Activated naive CD4-positive, alpha-beta T cell treated with anti-CD3 and anti-CD28 coated beads, Interleukin-2, amount 50 U/mL, for 72 hours (primary cell): ENCODE measurements at regions not wholly inside any gene's neighbourhood (a gene's known extent, or its start where the extent isn't known, plus 50 kb on each side); places are given as distances from the start of the nearest gene placed in this dataset.
"Not testable (repeated sequence)": the region's sequence is repeated elsewhere in the genome, so short reads cannot be mapped to it uniquely, and the experiment has no call there.

Experiments
- ATAC-seq, 2 donors: fragments of 150-1000 bp; cut with Tn5 transposase; 2 replicates each; pipeline ENCODE4 v1.10.0; 2021; ENCODE audit warnings: mild to moderate bottlenecking in 2 of 2, moderate library complexity in 2 of 2
- DNase-seq, 2 donors: peaks; one replicate each; pipeline ENCODE4 v3.0.0; 2021 to 2022; ENCODE audit warnings: low spot score in 2 of 2
- H3K27ac Mint-ChIP-seq, 2 donors: one replicate each; pipeline ENCODE4 v1.8.0; 2022; ENCODE audit warnings: mild to moderate bottlenecking in 2 of 2, mixed read lengths in 2 of 2
- H3K36me3 Mint-ChIP-seq, 2 donors: one replicate each; pipeline ENCODE4 v1.8.0; 2022; ENCODE audit warnings: mixed read lengths in 2 of 2
- H3K9me3 Mint-ChIP-seq, 2 donors: one replicate each; pipeline ENCODE4 v1.8.0; 2022; ENCODE audit warnings: mixed read lengths in 2 of 2

DNA sequence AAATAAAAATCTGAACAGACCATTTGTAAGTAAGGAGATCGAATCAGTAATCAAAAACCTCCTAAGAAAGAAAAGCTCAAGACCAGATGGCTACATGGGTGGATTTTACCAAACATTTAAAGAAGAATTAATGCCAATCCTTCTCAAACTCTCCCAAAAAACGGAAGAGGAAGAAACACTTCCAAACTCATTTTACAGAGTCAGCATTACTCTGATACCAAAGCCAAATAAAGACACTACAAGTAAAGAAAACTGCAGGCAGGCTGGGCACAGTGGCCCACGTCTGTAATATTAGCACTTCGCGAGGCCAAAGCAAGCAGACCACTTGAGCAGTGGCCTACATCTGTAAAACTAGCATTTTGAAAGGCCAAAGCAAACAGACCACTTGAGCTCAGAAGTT, 159.8 kb downstream of the DPY19L2 start:
- no peaks in the 10 kb centered on the region for H3K36me3 Mint-ChIP-seq
- H3K27ac Mint-ChIP-seq: no peak overlapping the region
- no peak for DNase-seq
- H3K9me3 Mint-ChIP-seq: peaks cover 8 to 16% of the 10 kb centered on the region in 2 donors
- ATAC-seq: no peak

DNA sequence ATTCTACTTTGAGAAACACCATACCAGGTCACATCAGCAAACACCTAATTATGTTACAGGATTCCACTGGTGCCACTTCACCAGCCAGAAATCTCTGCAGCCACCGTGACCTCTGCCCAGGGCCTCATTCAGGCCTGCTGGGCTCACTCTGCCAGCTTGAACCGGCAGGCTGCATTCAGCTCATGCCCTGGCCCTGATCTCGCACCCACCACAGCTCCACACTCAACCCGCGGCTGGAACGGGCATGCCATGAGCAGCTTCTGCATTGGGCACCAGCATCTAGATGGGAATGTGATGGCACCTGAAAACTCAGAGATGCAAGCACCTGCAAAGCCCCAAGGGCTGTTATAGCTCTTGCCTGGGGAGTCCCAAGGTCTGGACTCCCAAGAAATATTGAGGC, 168.7 kb downstream of the DPY19L2 start:
- Mint-ChIP-seq H3K27ac (no peak overlapping the region), H3K36me3 (no peaks in the 10 kb centered on the region), H3K9me3 (no peaks in the 10 kb centered on the region)
- no peak for DNase-seq
- no peak for ATAC-seq

DNA sequence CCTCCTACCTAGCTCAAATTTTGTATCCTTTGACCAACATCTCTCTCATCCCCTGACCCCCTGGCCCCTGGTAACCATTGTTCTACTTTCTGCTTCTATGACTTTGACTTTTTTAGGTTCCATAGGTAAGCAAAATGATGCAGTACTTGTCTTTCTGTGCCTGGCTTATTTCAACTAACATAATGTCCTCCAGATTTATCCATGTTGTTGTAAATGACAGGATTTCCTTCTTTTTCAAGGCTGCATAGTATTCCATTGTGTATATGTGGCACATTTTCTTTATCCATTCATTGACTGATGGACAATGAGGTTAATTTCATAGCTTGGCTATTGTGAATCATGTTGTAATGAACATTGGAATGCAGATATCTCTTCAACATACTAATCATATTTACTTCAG, 170.1 kb downstream of the DPY19L2 start:
- no peaks in the 10 kb centered on the region for H3K9me3 Mint-ChIP-seq
- no peaks in the 10 kb centered on the region for H3K36me3 Mint-ChIP-seq
- ATAC-seq: no peak
- DNase-seq: no peak
- H3K27ac Mint-ChIP-seq: no peak overlapping the region

DNA sequence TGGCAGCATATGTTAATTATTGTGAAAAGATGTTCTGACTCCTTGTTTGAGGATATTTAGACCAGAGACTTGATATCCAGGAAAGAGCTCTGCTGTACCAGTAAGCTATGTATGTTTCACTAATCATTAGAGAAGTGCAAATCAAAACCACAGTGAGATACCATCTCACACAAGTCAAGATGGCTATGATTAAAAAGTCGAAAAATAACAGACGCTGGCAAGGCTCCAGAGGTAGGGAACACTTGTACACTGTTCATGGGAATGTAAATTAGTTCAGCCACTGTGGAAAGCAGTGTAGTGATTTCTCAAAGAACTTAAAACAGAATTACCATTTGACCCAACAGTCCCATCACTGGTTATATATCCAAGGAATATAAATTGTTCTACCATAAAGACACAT, 171.6 kb downstream of the DPY19L2 start:
- H3K36me3 Mint-ChIP-seq: no peaks in the 10 kb centered on the region
- H3K9me3 Mint-ChIP-seq: peaks cover 0 to 4% of the 10 kb centered on the region in 2 donors
- no peak for ATAC-seq
- H3K27ac Mint-ChIP-seq: no peak overlapping the region
- no peak for DNase-seq

DNA sequence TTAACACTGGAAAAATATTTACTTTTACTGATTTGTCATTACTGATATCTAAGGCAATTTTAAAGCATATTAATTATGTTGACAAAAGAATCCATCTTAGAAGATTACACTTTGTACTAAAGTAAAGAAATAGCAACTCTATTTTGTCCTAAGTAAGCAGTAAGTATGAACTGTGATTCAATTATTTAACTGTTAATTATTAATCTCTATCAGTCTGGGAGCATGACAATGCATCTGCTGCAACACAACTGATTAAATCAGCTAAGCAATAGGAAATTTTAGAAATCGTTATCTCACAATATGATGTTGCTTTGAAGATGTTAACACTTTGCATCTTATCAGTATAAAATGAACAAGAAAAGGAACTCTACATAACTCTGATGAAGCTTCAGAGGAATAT, 172.3 kb downstream of the DPY19L2 start:
- ATAC-seq (no peak), DNase-seq (no peak)
- H3K36me3 Mint-ChIP-seq: peaks cover 0 to 4% of the 10 kb centered on the region in 2 donors
- H3K27ac Mint-ChIP-seq: no peak overlapping the region
- H3K9me3 Mint-ChIP-seq: peaks cover 0 to 8% of the 10 kb centered on the region in 2 donors

DNA sequence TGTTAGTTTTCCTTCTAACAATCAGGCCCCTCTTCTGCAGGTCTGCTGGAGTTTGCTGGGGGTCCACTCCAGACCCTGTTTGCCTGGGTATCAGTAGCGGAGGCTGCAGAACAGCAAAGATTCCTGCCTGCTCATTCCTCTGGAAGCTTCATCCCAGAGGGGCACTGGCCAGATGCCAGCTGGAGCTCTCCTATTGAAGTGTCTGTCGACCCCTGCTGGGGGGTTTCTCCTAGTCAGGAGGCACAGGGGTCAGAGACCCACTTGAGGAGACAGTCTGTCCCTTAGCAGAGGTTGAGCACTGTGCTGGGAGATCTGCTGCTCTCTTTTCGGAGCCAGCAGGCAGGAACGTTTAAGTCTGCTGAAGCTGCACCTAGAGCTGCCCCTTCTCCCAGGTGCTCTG, 174.9 kb downstream of the DPY19L2 start:
- H3K27ac Mint-ChIP-seq, DNase-seq, H3K36me3 Mint-ChIP-seq, ATAC-seq: not testable (repeated sequence)
- H3K9me3 Mint-ChIP-seq: peaks cover 1 to 11% of the 10 kb centered on the region in 2 donors

DNA sequence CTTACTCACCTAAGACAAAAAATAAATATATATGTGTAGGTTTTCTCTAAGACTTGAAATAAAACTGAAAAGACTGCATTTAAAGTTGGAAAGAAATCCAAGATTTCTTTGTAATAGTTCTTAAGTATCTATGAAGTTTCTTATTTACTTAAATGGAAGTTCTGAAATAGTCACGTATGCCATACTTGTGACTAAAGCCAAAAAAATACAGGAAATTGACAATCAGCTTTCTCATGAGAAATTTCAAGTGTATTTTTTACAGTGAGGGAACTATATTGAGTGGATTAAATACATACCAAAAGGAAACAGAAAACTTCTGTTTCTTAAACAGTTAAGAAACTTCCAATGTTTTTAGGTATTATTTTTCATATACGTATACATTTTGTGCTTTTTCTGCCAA, 188.1 kb downstream of the DPY19L2 start:
- ATAC-seq (no peak), DNase-seq (no peak)
- no peaks in the 10 kb centered on the region for H3K36me3 Mint-ChIP-seq
- H3K9me3 Mint-ChIP-seq: peaks cover 0 to 3% of the 10 kb centered on the region in 2 donors
- no peak overlapping the region for H3K27ac Mint-ChIP-seq

DNA sequence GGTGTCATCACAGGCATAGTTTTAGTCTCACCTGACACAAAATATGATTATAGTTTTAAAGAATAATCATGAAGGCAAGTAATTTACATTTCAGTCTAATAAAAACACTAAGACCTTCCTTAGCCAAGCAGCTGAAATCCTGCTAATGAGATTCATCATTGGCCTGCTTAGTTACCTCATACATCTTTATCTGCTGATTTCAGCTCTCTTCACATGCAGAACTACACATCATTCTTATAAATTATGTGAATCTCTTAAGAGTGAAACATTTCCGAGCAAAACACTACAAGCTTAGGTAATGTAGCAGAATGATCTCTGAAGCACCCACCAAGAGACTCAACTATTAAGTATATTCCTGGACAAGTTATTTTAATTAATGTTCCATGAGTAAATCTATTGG, 198.1 kb downstream of the DPY19L2 start:
- Mint-ChIP-seq H3K36me3 (no peaks in the 10 kb centered on the region), H3K9me3 (peaks cover 5 to 7% of the 10 kb centered on the region in 2 donors), H3K27ac (no peak overlapping the region)
- ATAC-seq: no peak
- DNase-seq: no peak

DNA sequence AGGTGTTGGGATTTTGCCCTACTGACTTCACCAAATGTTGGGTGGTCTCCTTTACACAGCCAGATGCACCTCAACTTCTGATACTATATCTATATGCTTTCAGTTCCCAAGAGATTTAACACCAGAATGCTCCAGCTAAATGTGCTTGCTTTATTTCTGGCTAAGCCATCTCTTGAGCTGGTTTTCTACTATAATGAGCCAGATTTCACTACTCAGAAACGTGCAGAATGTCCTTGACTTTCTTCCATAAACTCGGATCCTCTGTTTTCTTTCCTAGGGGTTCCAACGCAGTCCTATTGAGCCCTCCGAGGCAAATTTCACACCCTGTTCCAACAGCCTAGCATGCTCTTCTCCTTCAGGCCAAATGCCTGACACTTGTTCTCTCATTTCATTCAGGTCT, 200.3 kb downstream of the DPY19L2 start:
- DNase-seq (no peak), ATAC-seq (no peak)
- Mint-ChIP-seq H3K27ac (no peak overlapping the region), H3K36me3 (no peaks in the 10 kb centered on the region), H3K9me3 (peaks cover 5 to 7% of the 10 kb centered on the region in 2 donors)

DNA sequence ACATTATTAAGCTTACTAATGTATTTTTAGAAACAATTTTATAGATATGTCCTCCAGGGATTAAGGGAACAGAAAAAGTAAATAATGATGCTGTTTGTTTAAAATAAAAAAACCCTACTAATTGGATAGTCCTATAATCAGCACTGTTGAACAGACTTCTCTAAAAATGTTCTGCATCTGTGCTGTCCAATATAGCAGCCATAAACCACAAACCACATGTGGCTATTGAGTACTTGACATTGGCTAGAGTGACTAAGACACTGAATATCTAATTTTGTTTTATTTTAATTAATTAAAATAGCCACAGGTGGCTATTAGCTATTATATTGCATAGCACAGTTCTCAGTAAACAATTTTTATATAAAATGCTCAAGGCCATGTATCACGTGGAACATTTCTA, 210.4 kb downstream of the DPY19L2 start:
- no peak for ATAC-seq
- DNase-seq: no peak
- Mint-ChIP-seq H3K9me3 (peaks cover 5 to 10% of the 10 kb centered on the region in 2 donors), H3K36me3 (peaks cover 0 to 4% of the 10 kb centered on the region in 2 donors), H3K27ac (no peak overlapping the region)

DNA sequence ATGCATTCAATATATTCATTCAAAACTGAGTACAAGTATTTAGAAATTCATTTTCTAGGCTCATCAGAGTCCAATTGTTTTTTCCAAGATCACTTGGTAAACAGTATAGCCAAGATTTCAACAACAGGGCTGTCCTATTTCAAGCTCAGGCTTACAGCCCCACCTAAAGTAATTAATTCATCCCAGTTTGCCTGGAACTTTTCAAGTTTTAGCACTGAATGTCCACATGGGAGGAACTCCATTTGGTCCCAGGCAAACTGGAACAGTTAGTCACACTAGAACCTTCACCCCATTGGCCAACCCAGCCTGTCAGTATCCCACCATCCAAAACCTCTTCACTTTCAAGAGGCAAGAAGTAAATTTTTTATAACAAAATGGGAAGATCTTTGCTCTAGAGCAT, 210.9 kb downstream of the DPY19L2 start:
- no peak for DNase-seq
- ATAC-seq: no peak
- no peak overlapping the region for H3K27ac Mint-ChIP-seq
- peaks cover 2 to 6% of the 10 kb centered on the region in 2 donors for H3K9me3 Mint-ChIP-seq
- peaks cover 0 to 4% of the 10 kb centered on the region in 2 donors for H3K36me3 Mint-ChIP-seq

DNA sequence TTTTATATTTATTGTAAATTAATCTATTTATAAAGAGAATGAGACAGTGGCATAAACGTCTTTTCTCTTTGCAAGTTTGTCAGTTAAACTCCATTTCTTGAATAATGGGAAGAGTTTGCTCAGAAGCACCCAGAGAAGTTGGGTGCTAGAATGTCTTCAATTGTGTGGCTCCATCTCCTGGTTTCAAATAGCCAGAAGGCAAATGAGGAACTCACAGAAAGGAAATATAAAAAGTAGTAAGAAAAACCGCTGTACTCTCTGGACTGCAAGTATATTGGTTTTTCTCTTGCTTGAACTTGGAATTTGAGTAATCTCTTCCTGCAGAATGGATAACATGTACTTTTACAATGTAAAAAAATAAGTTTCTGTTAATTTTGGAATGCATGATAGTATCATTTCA, 217.5 kb downstream of the DPY19L2 start:
- no peak for ATAC-seq
- Mint-ChIP-seq H3K27ac (no peak overlapping the region), H3K36me3 (no peaks in the 10 kb centered on the region), H3K9me3 (no peaks in the 10 kb centered on the region)
- DNase-seq: no peak

DNA sequence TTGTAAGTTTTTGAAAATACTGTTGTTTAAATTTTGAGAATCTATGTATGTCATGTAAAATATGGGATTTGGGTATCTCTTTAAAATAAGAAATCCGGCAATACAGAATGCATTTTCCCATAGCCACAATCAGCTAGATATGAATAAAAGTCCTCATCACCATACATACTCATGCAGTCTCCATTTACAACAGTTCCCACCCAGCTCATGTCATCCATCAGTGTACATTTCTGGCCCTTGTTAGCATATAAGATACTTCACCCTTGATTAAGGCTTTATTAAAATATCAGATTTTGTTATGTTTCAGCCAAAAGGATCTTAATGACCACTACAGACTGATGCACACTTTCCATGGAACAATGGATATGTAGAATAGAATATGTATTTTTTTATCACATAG, 218.0 kb downstream of the DPY19L2 start:
- ATAC-seq: no peak
- H3K27ac Mint-ChIP-seq: no peak overlapping the region
- DNase-seq: no peak
- no peaks in the 10 kb centered on the region for H3K36me3 Mint-ChIP-seq
- H3K9me3 Mint-ChIP-seq: no peaks in the 10 kb centered on the region

DNA sequence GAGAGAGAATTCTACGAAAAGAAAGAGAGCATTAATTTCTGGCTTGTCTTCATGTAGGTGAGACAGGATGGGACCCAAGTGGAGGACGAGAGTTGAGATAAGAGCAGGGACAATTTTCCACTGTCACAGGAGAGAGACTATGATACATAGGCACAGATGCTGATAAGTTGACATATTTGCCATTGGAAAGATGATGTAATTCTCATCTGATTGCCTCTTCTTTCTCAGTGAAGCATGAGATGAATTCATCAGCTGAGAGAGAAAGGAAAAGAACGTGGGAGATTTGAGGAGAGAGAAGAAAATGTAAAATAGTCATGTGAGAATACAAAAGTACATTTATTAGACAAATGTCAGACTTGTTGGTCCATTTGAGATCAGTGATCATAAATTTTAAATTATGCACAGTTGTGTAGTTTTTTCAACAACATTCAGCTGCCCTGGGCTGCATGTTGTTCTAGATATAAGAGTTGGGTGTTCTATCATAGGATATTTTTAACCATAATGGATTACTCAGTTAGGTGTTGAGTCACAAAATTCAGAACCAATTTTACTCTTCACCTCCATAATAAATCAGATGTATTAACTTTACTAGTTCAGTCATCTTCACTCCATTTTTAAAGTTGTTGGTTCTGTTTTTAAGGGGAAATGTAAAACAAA, 222.9 kb downstream of the DPY19L2 start:
- Mint-ChIP-seq H3K9me3 (peaks cover 0 to 5% of the 10 kb centered on the region in 2 donors), H3K36me3 (no peaks in the 10 kb centered on the region), H3K27ac (no peak overlapping the region)
- ATAC-seq (no peak), DNase-seq (no peak)

DNA sequence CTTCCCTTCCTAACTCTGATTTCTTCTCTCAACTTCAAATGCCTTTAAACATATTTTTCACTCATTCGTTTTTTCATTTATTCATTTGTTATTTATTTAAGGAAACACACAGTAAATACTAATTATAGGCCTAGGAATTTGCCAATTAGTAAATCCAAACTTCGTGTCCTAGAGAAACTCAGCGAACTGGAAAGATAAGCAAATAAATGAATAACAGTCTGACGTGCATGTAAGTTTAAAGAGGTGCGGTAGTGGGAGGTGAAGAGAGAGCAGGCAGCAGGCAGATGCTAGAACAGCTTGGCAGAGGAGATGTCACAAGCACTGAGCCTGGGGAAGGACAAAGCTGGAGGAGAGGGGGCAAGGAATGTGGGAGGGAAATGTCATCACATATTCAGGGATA, 228.2 kb downstream of the DPY19L2 start:
- peaks cover 0 to 3% of the 10 kb centered on the region in 2 donors for H3K36me3 Mint-ChIP-seq
- peaks cover 5 to 6% of the 10 kb centered on the region in 2 donors for H3K9me3 Mint-ChIP-seq
- H3K27ac Mint-ChIP-seq: no peak overlapping the region
- ATAC-seq (no peak), DNase-seq (no peak)

DNA sequence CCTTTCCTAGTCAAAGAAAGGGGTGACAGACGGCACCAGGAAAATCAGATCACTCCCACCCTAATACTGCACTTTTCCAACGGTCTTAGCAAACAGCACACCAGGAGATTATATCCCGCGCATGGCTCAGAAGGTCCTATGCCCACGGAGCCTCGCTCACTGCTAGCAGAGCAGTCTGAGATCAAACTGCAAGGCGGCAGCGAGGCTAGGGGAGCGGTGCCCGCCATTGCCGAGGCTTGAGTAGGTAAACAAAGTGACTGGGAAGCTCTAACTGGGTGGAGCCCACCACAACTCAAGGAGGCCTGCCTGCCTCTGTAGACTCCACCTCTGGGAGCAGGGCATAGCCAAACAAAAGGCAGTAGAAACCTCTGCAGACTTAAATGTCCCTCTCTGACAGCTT, 233.9 kb downstream of the DPY19L2 start:
- not testable (repeated sequence) for H3K27ac Mint-ChIP-seq, ATAC-seq, H3K36me3 Mint-ChIP-seq

DNA sequence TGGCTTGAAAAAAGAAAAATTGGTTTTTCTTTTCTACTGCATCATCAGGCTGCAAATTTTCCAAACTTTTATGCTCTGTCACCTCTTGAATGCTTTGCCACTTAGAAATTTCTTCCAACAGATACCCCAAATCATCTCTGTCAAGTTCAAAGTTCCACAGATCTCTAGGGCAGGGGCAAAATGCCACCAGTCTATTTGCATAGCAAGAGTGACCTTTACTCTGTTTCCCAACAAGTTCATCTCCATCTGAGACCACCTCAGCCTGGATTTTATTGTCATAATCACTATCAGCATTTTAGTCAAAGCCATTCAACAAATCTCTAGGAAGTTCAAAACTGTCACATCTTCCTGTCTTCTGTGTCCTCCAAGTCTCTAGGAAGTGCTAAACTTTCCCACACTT, 240.3 kb downstream of the DPY19L2 start:
- not testable (repeated sequence) for DNase-seq, H3K9me3 Mint-ChIP-seq, H3K36me3 Mint-ChIP-seq

More for the DNA sequence above, 233.9 kb downstream of the DPY19L2 start:
- DNase-seq: not testable (repeated sequence)
- peaks cover 10 to 13% of the 10 kb centered on the region in 2 donors for H3K9me3 Mint-ChIP-seq

DNA sequence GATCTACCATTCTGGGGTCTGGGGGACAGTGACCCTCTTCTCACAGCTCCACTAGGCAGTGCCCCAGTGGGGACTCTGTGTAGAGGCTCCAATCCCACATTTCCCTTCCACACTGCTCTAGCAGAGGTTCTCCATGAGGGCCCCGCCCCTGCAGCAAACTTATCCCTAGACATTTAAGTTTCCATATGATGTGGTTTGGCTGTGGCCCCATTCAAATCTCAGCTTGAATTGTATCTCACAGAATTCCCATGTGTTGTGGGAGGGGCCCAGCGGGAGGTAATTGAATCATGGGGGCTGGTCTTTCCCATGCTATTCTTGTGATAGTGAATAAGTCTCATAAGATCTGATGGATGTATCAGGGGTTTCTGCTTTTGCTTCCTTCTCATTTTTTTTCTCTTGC, 241.3 kb downstream of the DPY19L2 start:
- not testable (repeated sequence) for H3K36me3 Mint-ChIP-seq, ATAC-seq, H3K27ac Mint-ChIP-seq, H3K9me3 Mint-ChIP-seq, DNase-seq

More for the DNA sequence above, 240.3 kb downstream of the DPY19L2 start:
- not testable (repeated sequence) for ATAC-seq, H3K27ac Mint-ChIP-seq
